HG02870 (cell line): ENCODE measurements at regions not wholly inside any gene's neighbourhood (a gene's known extent, or its start where the extent isn't known, plus 50 kb on each side); places are given as distances from the start of the nearest gene placed in this dataset.
A peak's percentile ranks its signal among the peaks of the same experiment; 100 is the strongest.

ENCODE experiments used
- ATAC-seq: cut with Tn5 transposase; IDR thresholded peaks from one replicate; pipeline ENCODE4 v1.9.1; 2021; ENCODE audit warnings: mild to moderate bottlenecking, moderate library complexity; ENCODE audit not compliant: unreplicated experiment

GRCh38 chr1:69291541-69291940 is 276.2 kb upstream of the LRRC7 start:
- ATAC-seq, result no peak

DNA sequence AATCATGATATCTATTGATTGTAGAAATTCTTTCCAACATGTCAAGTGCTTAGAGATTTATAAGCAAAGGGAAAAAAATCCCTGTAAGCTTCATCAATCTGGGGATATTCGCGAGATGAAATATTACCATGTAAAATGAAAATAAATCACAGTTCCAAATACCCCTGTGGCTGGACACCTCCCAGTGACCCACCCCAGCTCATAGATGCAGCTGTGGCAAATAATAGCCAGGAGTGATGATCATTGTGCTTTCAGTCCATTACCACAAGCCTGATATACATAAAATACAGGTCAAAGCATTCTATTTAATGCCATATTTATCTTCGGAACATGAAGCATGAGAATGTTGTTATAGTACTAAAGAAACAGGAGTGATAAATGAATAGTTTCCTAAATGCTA is 274.9 kb upstream of the LRRC7 start:
- ATAC-seq, result no peak

- no peak for ATAC-seq
Measured at GRCh38 chr1:69294171-69294570, 273.6 kb upstream of the LRRC7 start.

DNA sequence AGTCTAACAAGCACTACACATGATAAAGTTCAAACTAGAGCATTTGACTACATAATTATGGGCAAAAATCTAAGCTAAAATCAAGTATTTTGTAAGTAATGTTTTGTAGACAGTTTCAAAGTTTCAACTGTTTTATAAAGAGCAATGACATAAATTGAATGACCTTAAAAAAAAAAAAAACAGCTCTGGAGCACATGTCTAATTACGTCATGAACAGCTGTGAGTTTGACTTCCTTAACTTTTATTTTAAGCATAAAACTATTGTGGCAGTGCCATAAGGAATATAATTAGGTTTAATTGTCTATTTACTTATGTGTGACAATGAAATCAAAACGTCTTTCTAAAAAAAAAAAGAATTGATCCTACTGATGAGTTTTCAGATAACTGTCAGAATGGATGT is 272.5 kb upstream of the LRRC7 start:
- no peak for ATAC-seq

- no peak for ATAC-seq
Measured at GRCh38 chr1:69305621-69306020, 262.1 kb upstream of the LRRC7 start.

DNA sequence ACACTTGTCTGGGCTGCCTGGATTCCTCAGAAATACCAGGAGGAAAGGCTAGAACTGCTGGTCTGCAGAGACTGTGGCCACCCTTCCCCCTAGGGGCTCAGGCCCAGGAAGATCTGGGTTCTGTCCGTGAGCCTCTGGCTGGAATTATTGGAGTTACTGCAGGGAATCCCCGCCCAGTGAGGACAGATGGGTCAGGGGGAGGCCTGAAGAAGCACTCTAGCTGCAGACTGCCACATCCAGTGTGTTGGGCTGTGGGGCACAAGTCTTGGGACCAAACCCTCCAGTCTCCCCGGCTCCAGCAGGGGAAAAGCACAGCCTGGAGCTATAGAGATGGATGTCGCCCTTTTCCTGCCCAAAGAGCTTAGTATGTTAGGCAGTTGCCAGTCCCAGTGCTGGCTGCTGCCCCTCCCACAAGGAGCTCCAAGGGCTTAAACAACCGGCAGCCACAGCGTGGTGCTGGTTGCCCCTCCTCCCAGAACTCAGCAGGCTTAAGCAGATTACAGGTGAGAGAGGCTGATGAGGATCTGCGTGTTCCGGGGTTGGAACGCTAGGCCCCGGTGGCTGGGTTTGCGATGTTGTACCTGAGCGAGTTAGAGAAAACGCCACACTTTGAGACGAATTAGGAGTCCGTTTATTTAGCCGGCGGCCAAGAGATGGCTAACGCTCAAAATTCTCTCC is 255.5 kb upstream of the LRRC7 start:
- ATAC-seq, result no peak

- ATAC-seq, result no peak
Measured at GRCh38 chr1:69313118-69313517, 254.6 kb upstream of the LRRC7 start.

DNA sequence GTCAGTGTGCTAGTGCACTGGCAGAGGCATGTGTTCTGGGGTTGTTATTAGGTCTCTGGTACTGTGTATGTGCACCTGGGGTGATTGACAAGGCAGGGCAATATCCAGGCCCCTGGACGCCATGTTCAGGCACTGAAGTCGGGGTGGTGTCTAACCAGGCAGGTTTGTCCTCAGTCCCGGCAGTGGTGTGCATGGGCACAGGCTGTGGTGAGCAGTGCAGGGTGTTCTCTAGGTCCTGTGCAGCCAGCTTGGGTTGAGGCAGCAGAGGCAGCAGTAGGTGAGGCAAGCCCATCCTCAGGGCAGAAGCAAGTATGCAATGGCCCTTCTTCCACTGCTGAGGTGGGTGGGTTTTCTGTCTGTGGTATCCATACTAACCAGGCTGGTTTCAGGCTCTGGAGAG is 252.3 kb upstream of the LRRC7 start:
- ATAC-seq, result no peak

GRCh38 chr1:69315823-69316222 is 251.9 kb upstream of the LRRC7 start:
- no peak for ATAC-seq

GRCh38 chr1:69319287-69319686 is 248.4 kb upstream of the LRRC7 start:
- ATAC-seq, result no peak

- ATAC-seq, result peak; percentile 69
Measured at GRCh38 chr1:69320757-69321211, 246.9 kb upstream of the LRRC7 start.

- ATAC-seq, result no peak
Measured at GRCh38 chr1:69321311-69321710, 246.4 kb upstream of the LRRC7 start.

- no peak for ATAC-seq
Measured at GRCh38 chr1:69328186-69328585, 239.5 kb upstream of the LRRC7 start.

- ATAC-seq, result no peak
Measured at GRCh38 chr1:69363236-69363635, 204.5 kb upstream of the LRRC7 start.

DNA sequence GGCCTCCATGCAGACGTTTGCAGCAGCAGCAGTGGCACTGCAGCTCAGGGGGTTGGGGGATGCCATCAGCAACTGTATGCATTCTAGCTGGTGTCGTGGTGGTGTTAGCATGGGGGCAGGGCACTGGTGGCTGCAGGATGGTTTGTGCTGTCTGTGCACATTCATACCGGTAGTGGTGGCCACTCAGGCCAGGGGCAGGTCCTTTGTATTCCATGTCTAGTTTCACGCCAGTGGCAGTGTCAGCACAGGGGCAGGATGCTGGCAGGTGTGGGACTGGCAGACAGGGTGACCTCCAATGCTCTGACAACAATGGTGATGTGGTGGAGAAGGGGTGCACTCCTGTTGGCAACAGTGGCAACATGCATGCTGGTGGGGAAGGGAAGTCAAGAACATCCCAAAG is 194.2 kb upstream of the LRRC7 start:
- ATAC-seq, result no peak

DNA sequence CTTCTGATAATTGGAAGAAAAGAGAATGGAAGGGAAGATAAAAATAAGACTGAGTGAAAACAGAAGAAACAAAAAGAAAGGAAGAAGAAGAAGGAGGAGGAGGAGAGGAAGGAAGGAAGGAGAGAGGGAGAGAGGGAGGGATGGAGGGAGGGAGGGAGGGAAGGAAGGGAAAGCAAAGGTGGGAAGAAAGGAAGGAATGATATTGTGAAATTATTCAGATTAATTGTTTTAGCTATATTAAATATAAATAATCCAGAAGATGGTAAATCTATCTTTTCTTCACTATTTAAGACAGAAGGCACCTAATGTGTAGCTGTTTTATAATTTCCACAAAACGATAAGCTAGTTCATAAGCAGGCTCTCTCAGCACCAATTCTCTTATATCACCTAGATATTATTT is 191.3 kb upstream of the LRRC7 start:
- no peak for ATAC-seq

DNA sequence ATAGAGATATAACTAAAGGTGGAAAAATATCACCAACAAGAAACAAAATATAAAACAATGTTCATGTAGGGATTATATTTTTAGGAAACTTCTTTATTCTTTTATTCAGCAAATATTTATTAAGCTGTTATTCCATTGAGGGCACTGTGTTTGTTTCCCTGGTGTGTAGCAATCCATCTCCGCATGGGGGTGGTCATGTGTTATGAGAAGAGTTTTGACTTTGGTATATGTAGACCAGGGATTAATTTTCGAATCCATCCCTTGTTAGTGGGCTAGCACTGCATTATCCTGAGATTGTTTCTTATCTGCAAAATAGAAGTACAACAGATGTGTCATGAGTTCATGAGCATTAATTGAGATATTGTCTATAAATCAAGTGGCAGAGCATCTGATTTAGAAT is 190.2 kb upstream of the LRRC7 start:
- no peak for ATAC-seq

- no peak for ATAC-seq
Measured at GRCh38 chr1:69388044-69388443, 179.7 kb upstream of the LRRC7 start.

DNA sequence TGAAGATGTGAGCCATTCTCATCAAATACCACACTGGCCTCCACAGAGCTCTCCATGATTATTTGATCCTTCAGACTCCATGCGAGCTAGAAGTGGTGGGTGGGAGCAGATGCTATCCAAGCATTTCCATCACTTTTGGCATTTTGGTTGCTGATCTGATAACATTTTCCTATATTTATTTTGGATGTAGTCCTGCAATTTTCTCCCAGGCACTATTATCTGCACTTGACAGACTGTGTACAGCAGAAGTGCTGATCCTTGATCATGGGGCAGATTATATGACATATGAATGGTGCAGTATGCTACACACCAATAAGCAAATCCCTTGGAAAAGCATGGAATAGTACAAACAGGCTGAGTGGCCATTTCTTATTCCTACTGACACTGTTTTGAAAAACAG is 167.6 kb upstream of the LRRC7 start:
- no peak for ATAC-seq

GRCh38 chr1:69401879-69402278 is 165.8 kb upstream of the LRRC7 start:
- no peak for ATAC-seq

- no peak for ATAC-seq
Measured at GRCh38 chr1:69403756-69404320, 163.9 kb upstream of the LRRC7 start.

- ATAC-seq, result no peak
Measured at GRCh38 chr1:69404486-69404885, 163.2 kb upstream of the LRRC7 start.

GRCh38 chr1:69406244-69406643 is 161.5 kb upstream of the LRRC7 start:
- ATAC-seq, result no peak
